DMS 273 (cell line): ENCODE measurements at regions not wholly inside any gene's neighbourhood (a gene's known extent, or its start where the extent isn't known, plus 50 kb on each side); places are given as distances from the start of the nearest gene placed in this dataset.

Experiments
- DNase-seq: peaks from one replicate; lab custom pipeline; 2025; ENCODE audit not compliant: unreplicated experiment; lab: John Stamatoyannopoulos, UW

DNA sequence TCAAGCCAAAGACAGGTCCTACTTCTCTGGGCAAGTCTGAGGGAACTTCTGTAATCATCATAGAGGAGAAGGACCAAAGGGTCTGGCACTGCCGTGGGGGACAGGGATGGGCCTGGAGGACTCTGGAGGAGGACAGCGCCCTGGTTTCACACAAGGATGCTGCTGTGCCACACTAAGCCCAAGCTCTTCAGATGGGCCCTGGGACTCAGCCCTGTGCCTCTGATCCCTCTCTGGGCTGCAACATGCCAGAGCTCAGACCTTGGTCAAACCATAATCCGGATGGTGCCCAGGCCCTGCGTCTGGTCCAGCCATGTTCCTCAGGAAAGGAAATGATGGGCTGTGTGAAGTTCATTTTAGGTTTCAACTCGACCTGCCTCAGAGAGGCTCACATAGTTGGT is 222.0 kb upstream of the COPS8 start:
- no peak for DNase-seq

DNA sequence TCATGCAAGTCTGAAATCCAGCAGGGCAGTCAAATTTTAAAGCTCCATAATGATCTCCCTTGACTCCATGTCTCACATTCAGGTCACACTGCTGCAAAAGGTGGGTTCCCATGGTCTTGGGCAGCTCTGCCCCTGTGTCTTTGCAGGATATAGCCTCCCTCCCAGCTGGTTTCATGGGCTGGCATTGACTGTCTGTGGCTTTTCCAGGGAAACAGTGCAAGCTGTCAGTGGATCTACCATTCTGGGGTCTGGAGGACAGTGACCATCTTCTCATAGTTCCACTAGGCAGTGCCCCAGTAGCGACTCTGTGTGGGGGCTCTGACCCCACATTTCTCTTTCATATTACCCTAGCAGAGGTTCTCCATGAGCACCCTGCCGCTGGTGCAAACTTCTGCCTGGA is 220.6 kb upstream of the COPS8 start:
- no peak for DNase-seq

DNA sequence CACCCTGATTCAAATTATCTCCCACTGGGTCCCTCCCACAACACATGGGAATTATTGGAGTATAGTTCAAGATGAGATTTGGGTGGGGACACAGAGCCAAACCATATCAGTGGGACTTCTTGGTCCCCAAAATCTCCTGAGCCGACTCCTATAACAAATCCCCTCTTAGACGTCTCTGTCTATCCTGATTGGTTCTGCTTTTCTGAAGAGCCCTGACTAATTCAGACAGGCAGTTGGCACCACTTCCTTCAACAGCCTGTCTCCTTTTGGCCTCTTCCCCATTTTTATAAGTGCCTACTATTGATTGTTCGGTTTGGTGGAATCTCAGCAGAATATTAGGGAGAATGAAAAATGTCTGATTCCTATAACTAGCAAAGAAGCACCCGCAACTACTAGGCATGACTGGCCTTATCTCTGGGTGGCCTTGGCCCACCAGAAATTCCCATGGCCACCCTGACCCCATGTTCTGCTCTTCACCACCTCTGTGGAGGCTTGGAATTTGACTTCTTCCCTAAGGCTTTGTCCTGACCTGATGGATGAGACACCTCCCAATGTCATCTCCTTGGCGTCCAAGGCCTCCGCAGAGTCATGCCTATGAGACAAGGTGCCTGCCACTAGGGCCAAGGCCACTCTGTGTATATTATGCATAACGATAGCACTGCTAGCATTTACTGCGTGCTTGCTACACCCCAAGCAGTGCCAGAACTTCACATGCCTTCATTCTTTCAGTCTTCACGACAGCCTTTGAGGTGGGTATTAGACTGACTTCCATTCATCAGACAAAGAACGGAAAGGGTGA is 218.9 kb upstream of the COPS8 start:
- no peak for DNase-seq

DNA sequence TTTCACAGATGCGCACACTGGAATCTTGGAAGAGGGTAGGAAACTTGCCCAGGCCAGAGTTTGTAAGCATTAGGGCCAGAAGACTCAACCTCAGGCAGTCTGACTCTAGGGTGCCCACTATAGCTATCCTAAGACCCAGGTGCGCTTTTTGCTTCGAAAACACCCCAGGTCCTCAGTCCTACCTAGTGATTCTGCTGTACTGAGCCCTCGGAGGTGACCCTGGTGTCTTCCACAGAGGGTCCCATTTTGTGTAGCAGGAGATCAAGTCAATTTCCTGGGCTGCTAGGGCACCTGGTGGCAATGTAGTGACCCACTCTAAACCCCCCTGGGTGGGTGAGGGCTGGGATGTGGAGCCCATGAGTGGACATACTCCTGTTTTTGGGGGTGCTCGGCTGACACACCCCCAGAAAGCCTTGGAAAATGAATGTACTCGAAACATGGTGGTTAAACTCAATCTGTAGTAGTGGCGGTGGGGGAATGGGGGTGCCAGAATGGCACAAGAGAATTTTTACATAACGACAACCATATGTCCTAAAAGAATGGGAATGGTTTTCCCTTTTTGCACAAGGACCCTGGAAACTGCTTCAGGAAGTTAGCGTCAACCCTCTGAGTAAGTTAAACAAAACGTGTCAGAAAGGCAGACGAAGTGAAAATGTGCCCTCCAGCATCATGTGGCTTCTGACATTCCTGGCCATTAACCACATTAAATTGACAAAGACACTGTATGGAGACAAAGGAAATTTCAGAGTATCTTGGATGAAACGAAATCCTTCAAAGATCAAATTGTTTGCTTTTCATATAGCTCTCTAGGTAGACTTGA is 218.0 kb upstream of the COPS8 start:
- no peak for DNase-seq

DNA sequence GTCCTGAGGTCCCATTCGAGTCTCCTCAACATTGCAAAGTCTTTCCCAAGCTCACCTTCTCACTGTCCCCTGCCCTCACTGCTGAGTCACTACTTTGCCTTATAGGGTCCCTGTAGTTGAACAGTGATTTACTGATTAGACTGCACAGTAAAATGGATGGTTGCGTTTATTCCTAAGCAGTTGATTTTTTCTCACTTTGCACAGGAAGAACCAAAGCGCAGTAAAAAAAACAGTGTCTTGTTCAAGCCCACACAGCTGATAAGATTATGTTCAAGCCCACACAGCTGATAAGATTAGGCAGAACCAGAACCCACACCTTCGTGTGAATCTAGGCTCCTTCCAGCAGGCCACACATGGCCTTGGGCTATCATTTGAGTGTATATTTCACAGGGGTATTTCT is 215.3 kb upstream of the COPS8 start:
- DNase-seq, result no peak

DNA sequence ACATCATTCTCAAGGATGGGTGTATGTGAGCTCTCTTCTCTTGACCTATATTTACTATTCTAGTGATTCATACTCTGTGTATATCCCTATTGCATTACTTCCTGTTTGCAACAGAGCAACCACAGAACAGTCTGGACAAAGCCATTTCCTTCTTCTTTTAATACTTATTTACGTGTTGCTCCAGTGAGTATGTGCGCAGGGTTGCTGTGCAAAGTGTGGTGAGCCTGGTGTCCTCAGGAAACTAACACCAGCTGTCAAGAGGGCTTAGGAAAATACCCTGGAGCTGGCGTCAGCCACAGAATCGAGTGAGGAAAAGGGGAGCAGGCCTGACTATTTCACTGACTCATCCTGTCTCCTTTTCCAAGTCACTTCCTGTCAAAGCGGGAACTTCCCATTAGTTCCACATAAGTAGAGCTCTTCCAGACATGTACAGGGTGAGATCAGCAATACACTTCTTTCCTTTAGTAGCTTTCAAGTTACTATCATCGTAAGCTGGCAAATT is 214.1 kb upstream of the COPS8 start:
- peak; percentile 26 for DNase-seq

DNA sequence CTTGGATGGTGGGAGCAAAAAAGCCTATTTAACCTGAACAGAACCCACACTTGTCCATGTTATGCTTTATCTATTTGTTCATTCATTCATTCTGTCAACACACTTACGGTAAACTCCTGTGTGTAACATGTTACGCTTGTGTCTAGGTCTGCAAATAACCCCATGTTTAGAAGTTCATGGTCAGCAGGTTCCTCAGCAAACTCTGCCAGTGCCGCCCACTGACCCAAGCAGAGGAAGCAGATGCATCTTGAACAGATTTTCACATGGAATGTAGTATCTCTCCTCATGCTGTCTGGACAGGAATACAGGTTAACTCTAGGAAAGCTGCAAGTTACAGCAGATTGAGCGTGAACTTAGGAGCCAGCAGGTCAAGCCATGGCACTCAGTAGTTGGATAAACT is 213.7 kb upstream of the COPS8 start:
- DNase-seq, result no peak

DNA sequence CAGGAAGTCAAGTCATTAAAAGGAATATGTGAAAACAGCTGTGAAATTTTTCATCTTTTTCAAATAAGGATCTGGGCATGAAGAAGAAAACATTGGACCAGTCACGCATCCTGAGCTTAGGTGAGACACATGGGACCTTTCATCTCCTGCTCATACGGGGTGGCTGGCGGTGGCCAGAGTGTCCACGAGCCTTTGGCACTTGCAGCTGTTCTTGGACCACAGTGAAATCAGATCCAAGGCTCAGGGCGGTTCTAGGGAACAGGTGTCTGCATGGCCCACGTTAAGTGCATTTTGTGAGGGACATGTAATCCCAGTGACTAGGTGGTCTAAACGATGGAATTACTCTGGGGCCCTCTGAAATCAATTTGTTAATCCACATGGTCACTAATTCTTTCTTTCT is 212.7 kb upstream of the COPS8 start:
- DNase-seq, result no peak

DNA sequence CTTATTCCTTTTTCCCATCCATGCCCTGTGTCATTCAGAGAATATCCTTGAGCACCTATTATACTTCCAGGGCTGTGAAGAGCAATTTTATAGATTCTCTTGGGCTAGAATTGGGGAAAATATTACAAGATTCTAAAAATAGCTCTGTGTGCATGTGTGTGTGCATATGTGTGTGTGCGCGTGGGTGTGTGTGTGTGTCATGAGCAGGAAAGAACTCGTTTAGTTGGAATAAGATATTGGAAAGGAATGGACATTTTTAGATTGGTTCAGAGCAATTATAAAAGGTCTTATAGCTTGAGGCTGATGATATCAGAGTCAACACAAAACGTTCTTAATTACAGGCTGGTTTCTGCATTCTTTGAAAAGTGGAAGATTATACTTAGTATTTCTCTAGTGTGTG is 212.1 kb upstream of the COPS8 start:
- DNase-seq, result no peak

DNA sequence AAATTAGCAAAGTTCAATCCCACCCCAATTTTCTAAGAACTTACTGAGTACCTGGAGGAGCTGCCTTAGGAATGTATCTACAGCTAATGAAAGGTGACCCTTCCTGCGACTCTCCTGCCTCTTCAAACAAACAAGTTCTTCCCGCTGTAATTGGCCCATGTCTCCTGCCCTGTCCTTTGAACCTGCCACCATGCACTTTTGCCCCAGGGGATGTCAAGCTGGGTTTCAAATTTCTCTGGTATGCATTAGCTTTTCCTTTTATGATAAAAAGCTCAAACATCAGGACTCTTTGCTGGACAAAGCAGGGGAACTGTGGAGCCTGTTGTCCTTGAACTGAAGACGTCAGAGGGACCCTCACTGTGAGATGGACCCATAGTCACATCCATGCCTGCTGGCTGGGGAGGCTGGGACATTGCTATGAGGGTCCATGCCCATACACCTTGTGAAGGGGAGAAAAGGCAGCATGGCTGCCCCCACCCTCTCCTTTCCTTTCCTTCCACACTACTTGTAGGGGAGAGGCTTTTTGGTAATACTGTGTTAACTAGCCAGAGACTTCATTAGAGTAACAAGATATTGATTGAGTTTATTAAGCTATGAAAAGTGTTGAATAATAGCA is 210.7 kb upstream of the COPS8 start:
- no peak for DNase-seq

DNA sequence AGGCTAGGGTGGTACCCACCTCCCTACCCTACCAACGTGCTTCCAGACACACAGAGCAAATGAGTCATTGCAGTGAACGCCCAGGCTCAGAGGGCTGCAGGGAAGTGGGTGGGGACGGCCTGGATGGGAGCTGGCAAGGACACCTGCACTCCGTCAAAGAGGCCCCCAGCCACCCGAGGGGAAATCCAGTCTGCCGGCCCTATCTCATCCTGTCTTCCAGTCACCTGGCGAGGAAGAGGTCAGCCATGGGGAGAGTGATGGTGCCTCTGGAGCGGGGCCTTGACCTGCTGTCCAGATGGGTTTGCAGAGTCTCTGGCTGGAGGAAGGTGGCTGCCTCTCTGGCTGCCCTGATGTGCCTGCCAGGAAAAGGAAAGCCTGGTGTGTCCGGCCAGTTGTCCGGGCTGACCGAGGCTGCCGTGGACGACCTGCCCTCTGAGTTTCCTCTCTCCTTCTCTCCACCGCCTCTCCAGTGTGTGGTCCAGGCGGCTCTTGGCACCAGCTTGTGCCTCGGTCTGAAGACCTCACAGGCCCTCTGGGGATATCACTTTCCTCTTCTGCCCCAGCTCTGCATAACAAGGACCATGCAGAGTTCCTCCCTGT is 209.7 kb upstream of the COPS8 start:
- peak; percentile 69 for DNase-seq

DNA sequence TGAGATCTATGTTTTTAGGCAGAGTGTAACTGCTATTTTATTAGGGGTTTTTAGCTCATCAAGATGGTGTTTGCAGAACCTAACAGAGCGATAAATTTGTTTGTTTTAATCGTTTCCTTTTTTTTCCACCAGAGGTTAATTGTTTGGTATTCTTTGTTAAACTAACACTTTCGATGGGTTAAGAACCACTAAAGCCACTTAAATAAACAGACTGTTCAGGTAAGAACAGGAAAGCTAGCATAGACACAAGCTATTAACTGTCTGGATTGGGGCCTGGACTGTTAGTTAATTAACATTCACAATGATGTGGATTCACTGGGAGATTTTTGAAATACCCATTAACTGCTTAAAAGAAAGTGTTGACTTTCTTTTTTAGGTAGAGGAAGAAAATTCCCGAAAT is 209.0 kb upstream of the COPS8 start:
- no peak for DNase-seq

DNA sequence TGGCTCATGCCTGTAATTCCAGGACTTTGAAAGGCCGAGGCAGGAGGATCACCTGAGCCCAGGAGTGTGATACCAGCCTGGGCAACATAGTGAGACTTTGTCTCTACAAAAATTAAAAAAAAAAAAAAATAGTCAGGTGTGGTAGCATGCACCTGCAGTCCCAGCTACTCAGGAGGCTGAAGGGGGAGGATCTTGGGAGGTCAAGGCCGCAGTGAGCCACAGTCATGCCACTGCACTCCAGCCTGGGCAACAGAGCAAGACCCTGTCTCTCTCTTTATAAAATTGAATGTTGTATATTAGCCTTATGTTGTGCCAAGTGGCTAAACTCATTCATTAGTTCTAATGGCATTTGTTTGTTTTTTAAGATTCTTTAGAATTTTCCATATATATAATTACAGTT is 207.7 kb upstream of the COPS8 start:
- DNase-seq, result no peak

DNA sequence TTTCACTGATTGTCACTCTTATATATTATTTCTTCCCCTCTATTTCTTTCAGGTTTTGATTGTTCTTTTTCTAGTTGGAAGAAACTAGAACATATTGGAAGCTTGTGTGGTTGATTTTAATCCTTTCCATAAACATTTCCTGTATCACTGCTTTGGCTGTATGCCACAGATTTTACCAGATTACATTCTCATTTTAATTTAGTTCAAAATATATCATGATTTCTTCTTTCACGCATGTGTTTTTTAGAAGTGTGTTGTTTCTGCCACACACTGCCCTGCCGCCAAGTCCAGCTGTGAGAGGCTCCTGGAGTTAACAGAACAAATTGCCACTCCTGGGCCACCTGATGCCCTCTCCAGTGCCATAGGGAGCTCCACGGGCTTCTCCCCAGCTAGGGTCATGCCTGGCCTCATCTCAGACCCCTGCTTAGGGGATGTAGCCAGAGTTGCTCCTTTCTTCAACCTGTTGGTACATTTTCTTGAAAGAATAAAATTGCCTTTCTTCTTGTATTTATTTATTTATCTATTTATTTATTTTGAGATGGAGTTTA is 206.2 kb upstream of the COPS8 start:
- DNase-seq, result no peak

DNA sequence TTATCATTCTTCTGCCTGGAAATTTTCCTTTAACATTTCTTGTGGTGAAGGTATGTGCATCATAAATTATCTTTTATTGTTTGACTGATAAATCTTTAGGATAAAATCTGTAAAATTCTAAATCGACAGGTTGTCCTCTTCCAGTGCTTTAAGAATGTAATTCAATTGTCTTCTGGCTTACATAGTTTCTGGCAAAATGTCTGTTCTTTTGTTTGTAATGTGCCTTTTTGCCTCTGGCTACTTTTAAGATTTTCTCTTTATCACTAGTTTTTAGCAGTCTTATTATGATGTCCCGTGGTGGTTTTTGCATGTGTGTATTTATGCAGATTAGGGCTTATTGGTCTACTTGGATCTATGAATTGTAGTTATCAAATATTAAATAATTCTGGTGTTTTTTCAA is 203.6 kb upstream of the COPS8 start:
- no peak for DNase-seq

DNA sequence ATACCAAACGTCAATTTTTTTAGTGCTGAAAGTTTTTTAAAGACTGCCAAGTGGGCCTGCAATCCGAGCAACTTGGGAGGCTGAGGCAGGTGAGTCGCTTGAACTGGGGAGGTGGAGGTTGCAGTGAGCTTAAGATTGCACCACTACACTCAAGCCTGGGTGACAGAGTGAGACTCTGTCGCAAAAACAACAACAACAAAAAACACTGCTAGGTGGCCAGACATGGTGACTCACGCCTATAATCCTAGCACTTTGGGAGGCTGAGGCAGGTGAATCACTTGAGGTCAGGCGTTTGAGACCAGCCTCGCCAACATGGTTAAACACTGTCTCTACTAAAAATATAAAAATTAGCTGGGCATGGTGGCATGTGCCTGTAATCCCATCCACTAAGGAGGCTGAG is 202.8 kb upstream of the COPS8 start:
- DNase-seq, result no peak

DNA sequence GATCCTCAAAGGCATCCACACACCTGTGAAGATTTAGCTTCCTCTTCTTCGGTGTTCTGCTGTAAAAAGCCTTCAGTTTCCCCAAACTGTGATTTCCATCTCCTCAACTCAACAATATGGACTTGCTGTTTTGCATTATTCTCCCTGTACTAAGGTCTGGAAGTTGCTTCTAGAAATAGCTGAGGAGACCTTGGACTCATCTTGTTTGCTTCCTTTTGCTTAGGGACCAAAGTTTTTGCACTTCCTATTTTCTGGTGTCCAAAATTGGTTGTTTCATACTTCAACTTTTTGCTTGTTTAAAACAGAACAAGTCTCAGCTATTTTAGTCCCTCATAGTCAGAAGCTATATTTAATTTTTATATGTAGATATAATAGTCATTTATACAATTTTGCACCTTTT is 201.9 kb upstream of the COPS8 start:
- DNase-seq, result no peak

DNA sequence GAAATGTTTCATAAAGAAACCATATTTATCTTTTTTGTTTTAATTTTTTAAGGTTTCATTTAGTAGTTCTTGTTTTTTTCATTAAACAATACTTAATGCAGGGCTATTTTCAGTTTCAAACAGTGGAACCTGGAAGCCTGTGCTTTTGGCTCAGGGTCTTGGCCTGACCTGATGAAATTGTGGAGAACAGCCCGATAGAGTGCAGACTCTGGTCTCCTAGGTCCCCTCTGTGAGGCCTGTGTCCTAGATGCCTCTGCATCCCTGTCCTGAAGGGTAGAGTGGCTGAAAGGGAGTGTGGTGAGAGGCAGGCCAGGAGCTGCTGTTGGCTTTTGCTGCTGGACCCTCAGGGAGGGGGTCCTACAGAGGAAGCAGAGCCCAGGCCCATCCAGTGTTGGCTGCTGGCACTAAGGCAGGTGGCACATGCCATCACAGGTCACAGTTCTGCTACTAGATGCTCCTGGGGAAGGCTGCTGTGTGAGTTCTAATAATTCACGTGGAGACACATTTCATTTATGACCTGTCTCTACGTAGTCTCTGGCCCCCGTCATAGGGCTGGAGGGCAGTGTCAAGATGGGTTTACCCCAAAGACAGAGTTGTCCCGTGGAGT is 201.0 kb upstream of the COPS8 start:
- DNase-seq, result no peak

DNA sequence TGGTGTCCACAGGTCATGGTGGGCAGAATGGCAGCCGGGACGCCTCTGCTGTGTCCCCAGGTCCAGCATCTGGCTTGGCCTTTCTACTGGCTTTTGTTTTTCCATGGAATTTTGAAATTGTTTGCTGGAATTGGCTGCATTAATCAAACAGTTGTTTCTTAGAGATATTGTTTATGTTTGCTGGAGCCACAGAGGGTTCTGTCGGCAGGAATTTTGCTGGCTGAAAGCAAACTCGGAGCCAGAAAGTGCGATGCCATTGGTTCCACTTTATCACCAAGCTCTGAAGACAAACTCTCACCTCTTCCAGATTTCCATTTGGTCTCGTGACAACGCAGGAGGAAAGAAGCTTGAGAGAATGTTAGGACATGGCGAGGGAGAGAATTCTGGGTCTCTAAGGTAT is 199.2 kb upstream of the COPS8 start:
- no peak for DNase-seq

DNA sequence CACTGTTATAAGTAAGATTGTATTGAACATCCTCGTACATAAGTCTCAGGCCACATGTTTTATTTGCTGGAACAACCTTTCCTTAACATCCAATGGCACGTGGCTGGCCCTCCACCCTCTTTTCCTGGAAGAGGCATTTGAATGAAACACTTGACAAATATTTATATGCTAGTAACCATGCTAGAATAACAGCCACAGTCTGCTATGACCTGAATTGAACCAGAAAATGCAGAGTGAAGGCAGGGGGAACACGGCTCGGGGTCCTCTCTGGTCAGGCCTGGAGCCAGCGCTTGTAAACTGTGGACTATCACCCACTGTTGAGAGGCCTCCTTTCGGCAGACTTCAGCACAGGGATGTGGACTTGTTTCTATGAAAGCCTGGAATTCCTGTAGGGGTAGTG is 198.2 kb upstream of the COPS8 start:
- DNase-seq, result no peak
